T1000 (cell line): ENCODE measurements at regions not wholly inside any gene's neighbourhood (a gene's known extent, or its start where the extent isn't known, plus 50 kb on each side); places are given as distances from the start of the nearest gene placed in this dataset.

Experiments used
- DNase-seq: peaks from one replicate; lab custom pipeline; 2025; ENCODE audit warnings: mixed read lengths; lab: John Stamatoyannopoulos, UW

- DNase-seq, result no peak
Measured at GRCh38 chr3:154766765-154767503, 313.2 kb upstream of the MME start.

GRCh38 chr3:154764856-154765640 lies 315.1 kb upstream of the MME start:
- DNase-seq, result no peak

GRCh38 chr3:154762486-154762885 lies 317.6 kb upstream of the MME start:
- no peak for DNase-seq

- DNase-seq, result no peak
Measured at GRCh38 chr3:154759966-154760365, 320.2 kb upstream of the MME start.

- DNase-seq, result no peak
Measured at GRCh38 chr3:154758109-154758868, 321.8 kb upstream of the MME start.

GRCh38 chr3:154753101-154753500 lies 323.1 kb upstream of the GPR149 start:
- DNase-seq, result no peak

GRCh38 chr3:154749514-154749913 lies 319.5 kb upstream of the GPR149 start:
- no peak for DNase-seq

GRCh38 chr3:154745929-154746328 lies 315.9 kb upstream of the GPR149 start:
- no peak for DNase-seq

- DNase-seq, result no peak
Measured at GRCh38 chr3:154745122-154745521, 315.1 kb upstream of the GPR149 start.

GRCh38 chr3:154743418-154743817 lies 313.4 kb upstream of the GPR149 start:
- DNase-seq, result no peak

- DNase-seq, result no peak
Measured at GRCh38 chr3:154734468-154734867, 304.5 kb upstream of the GPR149 start.

GRCh38 chr3:154730186-154730585 lies 300.2 kb upstream of the GPR149 start:
- no peak for DNase-seq

- no peak for DNase-seq
Measured at GRCh38 chr3:154729741-154730140, 299.8 kb upstream of the GPR149 start.

GRCh38 chr3:154728285-154728684 lies 298.3 kb upstream of the GPR149 start:
- no peak for DNase-seq

GRCh38 chr3:154720921-154721320 lies 290.9 kb upstream of the GPR149 start:
- DNase-seq, result no peak

- no peak for DNase-seq
Measured at GRCh38 chr3:154718053-154718452, 288.1 kb upstream of the GPR149 start.

GRCh38 chr3:154716170-154716569 lies 286.2 kb upstream of the GPR149 start:
- no peak for DNase-seq

- no peak for DNase-seq
Measured at GRCh38 chr3:154708554-154708953, 278.6 kb upstream of the GPR149 start.

GRCh38 chr3:154701055-154701454 lies 271.1 kb upstream of the GPR149 start:
- DNase-seq, result no peak

GRCh38 chr3:154690413-154690812 lies 260.4 kb upstream of the GPR149 start:
- no peak for DNase-seq

- no peak for DNase-seq
Measured at GRCh38 chr3:154684440-154684839, 254.4 kb upstream of the GPR149 start.

- DNase-seq, result no peak
Measured at GRCh38 chr3:154684021-154684420, 254.0 kb upstream of the GPR149 start.
